Body of pancreas (tissue), 4 donors: ENCODE measurements at regions not wholly inside any gene's neighbourhood (a gene's known extent, or its start where the extent isn't known, plus 50 kb on each side); places are given as distances from the start of the nearest gene placed in this dataset.

Experiments used
- CTCF ChIP-seq, 7 experiments: fragments of 450-650 bp in 4 of 7; fragments of 200-600 bp in 3 of 7; sonication (generic) in 3 of 7; IDR thresholded peaks; one replicate each; pipeline ENCODE4 v1.5.1; 2016 to 2019; ENCODE audit warnings: antibody characterized with exemption in 7 of 7
- POLR2A ChIP-seq, 3 donors: fragments of 450-650 bp; IDR thresholded peaks; one replicate each; pipeline ENCODE4 v1.6.1; 2016; ENCODE audit warnings: antibody characterized with exemption in 3 of 3, mild to moderate bottlenecking in 2 of 3

GRCh38 chr2:200137691-200138090 is 168.8 kb upstream of the SPATS2L start:
- no peak for TF ChIP-seq CTCF (IDR thresholded peaks at IDR 0.05)
- TF ChIP-seq POLR2A (IDR thresholded peaks at IDR 0.05) = no peak
